Breast epithelium (tissue), 3 donors: ENCODE measurements at regions not wholly inside any gene's neighbourhood (a gene's known extent, or its start where the extent isn't known, plus 50 kb on each side); places are given as distances from the start of the nearest gene placed in this dataset.

Experiments
- POLR2AphosphoS5 ChIP-seq, 3 donors: sonication (generic); formaldehyde crosslinking; IDR thresholded peaks; one replicate each; pipeline ENCODE4 v1.6.1; 2017; ENCODE audit warnings: antibody characterized with exemption in 3 of 3
- TF ChIP-seq, protein P1 (sequence below), 3 donors: fragments of 450-650 bp; IDR thresholded peaks; one replicate each; pipeline ENCODE4 v1.5.1; 2016 to 2017; ENCODE audit warnings: antibody characterized with exemption in 3 of 3, mild to moderate bottlenecking in 3 of 3, moderate library complexity in 3 of 3

- TF ChIP-seq, protein P1, sequence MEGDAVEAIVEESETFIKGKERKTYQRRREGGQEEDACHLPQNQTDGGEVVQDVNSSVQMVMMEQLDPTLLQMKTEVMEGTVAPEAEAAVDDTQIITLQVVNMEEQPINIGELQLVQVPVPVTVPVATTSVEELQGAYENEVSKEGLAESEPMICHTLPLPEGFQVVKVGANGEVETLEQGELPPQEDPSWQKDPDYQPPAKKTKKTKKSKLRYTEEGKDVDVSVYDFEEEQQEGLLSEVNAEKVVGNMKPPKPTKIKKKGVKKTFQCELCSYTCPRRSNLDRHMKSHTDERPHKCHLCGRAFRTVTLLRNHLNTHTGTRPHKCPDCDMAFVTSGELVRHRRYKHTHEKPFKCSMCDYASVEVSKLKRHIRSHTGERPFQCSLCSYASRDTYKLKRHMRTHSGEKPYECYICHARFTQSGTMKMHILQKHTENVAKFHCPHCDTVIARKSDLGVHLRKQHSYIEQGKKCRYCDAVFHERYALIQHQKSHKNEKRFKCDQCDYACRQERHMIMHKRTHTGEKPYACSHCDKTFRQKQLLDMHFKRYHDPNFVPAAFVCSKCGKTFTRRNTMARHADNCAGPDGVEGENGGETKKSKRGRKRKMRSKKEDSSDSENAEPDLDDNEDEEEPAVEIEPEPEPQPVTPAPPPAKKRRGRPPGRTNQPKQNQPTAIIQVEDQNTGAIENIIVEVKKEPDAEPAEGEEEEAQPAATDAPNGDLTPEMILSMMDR (IDR thresholded peaks at IDR 0.05) = no peak
- TF ChIP-seq POLR2AphosphoS5 (IDR thresholded peaks at IDR 0.05) = no peak
Observed at GRCh38 chrX:20980426-20980825, 393.8 kb upstream of the CNKSR2 start.
